Esophagus squamous epithelium (tissue), 5 donors: ENCODE measurements at regions not wholly inside any gene's neighbourhood (a gene's known extent, or its start where the extent isn't known, plus 50 kb on each side); places are given as distances from the start of the nearest gene placed in this dataset.

Source experiments
- DNase-seq: peaks from one replicate; lab custom pipeline; 2025; lab: John Stamatoyannopoulos, UW
- H3K27ac ChIP-seq, 4 donors: fragments of 200-600 bp; sonication (generic); one replicate each; pipeline ENCODE4 v1.5.1; 2016 to 2019; ENCODE audit warnings: mild to moderate bottlenecking in 1 of 4
- H3K27me3 ChIP-seq, 4 donors: fragments of 200-600 bp; sonication (generic); 1 replicate in 3 of 4; 2 replicates in 1 of 4; pipeline versions ENCODE4 v1.5.1 to v1.6.0; 2017 to 2021; ENCODE audit warnings: antibody characterized with exemption in 1 of 4
- H3K36me3 ChIP-seq, 3 donors: fragments of 200-600 bp; sonication (generic); one replicate each; pipeline ENCODE4 v1.5.1; 2016 to 2019
- H3K4me1 ChIP-seq, 3 donors: fragments of 200-600 bp; sonication (generic); one replicate each; pipeline ENCODE4 v1.5.1; 2017 to 2019
- H3K4me3 ChIP-seq, 4 donors: fragments of 200-600 bp; sonication (generic); 1 replicate in 3 of 4; 2 replicates in 1 of 4; pipeline ENCODE4 v1.5.1; 2016 to 2019; ENCODE audit warnings: mild to moderate bottlenecking in 2 of 4, moderate library complexity in 1 of 4
- H3K9me3 ChIP-seq, 3 donors: fragments of 200-600 bp; sonication (generic); one replicate each; pipeline ENCODE4 v1.5.1; 2016 to 2019
- POLR2A ChIP-seq, 4 donors: fragments of 450-650 bp; IDR thresholded peaks; one replicate each; pipeline ENCODE4 v1.6.1; 2017; ENCODE audit warnings: antibody characterized with exemption in 4 of 4, mild to moderate bottlenecking in 4 of 4, moderate library complexity in 3 of 4
- WGBS, 2 donors: methylation state at CpG; one replicate each; pipeline ENCODE4 v1.1.5; 2018; 5-methylcytosine and 5-hydroxymethylcytosine counted together
- intact Hi-C: fragments of 100-400 bp; cut with DNase I; formaldehyde crosslinking; loops from one replicate; pipeline ENCODE4 v1.15.0; 2022
- TF ChIP-seq, protein P1 (sequence below), 6 experiments: fragments of 450-650 bp in 4 of 6; fragments of 200-600 bp in 2 of 6; sonication (generic) in 2 of 6; IDR thresholded peaks; one replicate each; pipeline ENCODE4 v1.5.1; 2016 to 2019; ENCODE audit warnings: antibody characterized with exemption in 6 of 6, mild to moderate bottlenecking in 4 of 6, moderate library complexity in 4 of 6
- donor health status: DM: yes; HTN: yes; CAD: no.

DNA sequence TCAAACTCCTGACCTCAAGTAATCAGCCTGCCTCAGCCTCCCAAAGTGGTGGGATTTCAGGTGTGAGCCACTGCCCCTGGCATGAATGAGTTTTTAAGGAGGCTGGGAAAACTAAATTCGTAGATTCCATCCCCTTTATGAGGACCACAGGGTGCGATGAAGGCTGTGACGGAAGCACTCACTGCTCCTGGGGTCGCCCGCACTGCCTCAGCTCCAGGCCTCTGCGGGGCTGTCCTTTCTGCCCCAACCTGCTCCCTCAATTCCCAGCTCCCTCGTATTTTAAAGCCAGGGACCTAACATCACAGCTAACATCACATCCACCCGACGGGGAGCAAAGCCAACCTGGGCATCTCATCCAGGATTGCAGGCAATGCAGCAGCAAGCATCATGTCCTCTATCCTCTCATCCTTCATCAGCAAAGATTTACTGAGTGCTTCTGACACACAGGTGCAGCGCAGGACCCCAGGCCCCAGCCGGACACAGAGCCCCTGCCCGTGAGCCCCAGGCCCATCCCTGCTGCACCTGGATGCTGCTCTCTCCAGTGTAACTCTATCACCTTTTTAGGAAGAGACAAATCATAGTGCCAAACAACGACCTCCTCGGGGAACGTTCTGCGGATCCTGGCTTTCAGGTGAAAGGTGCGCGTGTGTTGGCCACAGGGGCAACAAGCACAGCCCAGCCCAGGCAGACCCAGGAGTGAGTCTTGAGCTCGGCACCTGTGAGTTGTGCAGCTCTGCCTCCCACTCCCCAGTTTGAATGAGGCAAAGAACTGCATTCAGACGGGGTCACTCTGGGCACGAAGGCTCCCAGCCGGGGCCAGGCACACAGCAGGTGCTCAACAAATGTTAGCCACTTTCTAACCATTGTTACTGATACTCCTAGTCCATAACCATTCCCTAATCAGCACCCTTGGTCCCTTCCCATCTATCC is 134.3 kb downstream of the CRYBB2 start:
- 92 to 100% methylated on average over 2 to 21 of the region's 22 CpGs for WGBS, 2 donors
- intact Hi-C loops = no loop called here
- no peak for TF ChIP-seq POLR2A (IDR thresholded peaks at IDR 0.05)
- TF ChIP-seq, protein P1, sequence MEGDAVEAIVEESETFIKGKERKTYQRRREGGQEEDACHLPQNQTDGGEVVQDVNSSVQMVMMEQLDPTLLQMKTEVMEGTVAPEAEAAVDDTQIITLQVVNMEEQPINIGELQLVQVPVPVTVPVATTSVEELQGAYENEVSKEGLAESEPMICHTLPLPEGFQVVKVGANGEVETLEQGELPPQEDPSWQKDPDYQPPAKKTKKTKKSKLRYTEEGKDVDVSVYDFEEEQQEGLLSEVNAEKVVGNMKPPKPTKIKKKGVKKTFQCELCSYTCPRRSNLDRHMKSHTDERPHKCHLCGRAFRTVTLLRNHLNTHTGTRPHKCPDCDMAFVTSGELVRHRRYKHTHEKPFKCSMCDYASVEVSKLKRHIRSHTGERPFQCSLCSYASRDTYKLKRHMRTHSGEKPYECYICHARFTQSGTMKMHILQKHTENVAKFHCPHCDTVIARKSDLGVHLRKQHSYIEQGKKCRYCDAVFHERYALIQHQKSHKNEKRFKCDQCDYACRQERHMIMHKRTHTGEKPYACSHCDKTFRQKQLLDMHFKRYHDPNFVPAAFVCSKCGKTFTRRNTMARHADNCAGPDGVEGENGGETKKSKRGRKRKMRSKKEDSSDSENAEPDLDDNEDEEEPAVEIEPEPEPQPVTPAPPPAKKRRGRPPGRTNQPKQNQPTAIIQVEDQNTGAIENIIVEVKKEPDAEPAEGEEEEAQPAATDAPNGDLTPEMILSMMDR (IDR thresholded peaks at IDR 0.05) = no peak
- Histone ChIP-seq H3K4me1 (peaks cover 0 to 11% (median 0%) of the 10 kb centered on the region in 3 donors), H3K36me3 (peaks cover 19 to 99% (median 19%) of the 10 kb centered on the region in 3 donors), H3K9me3 (no peaks in the 10 kb centered on the region), H3K27ac (no peak overlapping the region), H3K27me3 (no peaks in the 10 kb centered on the region), H3K4me3 (no peak overlapping the region)
- no peak for DNase-seq

DNA sequence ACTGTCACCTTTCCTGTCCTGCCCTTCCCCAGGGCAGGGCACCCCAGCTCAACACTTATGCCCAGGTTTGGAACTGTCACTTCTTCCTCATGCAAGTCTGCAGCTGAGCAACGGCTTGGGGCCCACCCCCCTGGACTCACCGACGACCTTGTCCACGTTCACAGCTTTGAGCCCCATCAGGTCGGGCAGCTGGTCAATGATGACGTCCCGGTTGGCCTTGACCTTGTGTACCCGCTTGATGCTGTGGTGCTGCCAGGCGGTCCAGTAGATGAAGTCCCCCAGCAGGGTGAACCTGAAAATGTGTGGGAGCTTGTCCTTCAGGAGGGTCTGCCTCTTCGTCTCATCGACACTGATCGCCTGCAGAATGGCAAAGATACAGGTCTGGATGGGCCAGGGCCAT is 135.0 kb downstream of the CRYBB2 start:
- WGBS, 2 donors = 82% methylated on average over 2 of the region's 12 CpGs; no CpG with 5 or more reads in 1 of the 2 donors
- DNase-seq = no peak
- TF ChIP-seq POLR2A (IDR thresholded peaks at IDR 0.05) = no peak
- TF ChIP-seq, protein P1 (IDR thresholded peaks at IDR 0.05) = no peak
- no peaks in the 10 kb centered on the region for H3K9me3 ChIP-seq
- H3K4me3 ChIP-seq = no peak overlapping the region
- H3K36me3 ChIP-seq = peaks cover 19 to 99% (median 19%) of the 10 kb centered on the region in 3 donors
- no peak overlapping the region for H3K27ac ChIP-seq
- intact Hi-C loops = no loop called here
- H3K4me1 ChIP-seq = peaks cover 0 to 11% (median 0%) of the 10 kb centered on the region in 3 donors
- no peaks in the 10 kb centered on the region for H3K27me3 ChIP-seq

DNA sequence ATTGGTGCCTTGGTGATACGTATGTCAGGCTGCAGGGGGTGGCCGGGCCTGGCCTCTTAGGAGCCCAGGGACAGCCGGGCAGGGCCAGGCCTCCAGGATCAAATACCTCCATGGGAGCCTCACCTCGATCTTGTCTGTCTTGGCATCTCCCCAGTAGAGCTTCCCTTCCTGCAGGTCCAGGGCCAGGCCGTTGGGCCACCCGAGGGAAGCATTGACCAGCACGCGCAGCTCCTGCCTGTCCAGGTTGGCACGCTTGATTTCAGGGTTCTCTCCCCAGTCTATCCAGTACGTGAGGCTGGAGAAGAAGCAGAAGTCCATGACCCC is 137.7 kb downstream of the CRYBB2 start:
- H3K36me3 ChIP-seq = peaks cover 12 to 83% (median 19%) of the 10 kb centered on the region in 3 donors
- WGBS, 2 donors = 99 to 100% methylated on average over 1 to 10 of the region's 10 CpGs
- no peak overlapping the region for H3K27ac ChIP-seq
- no peak for TF ChIP-seq POLR2A (IDR thresholded peaks at IDR 0.05)
- TF ChIP-seq, protein P1 (IDR thresholded peaks at IDR 0.05) = no peak
- no peaks in the 10 kb centered on the region for H3K9me3 ChIP-seq
- DNase-seq = no peak
- no peak overlapping the region for H3K4me3 ChIP-seq
- H3K27me3 ChIP-seq = no peaks in the 10 kb centered on the region
- intact Hi-C loops = no loop called here
- H3K4me1 ChIP-seq = peaks cover 0 to 3% (median 0%) of the 10 kb centered on the region in 3 donors

DNA sequence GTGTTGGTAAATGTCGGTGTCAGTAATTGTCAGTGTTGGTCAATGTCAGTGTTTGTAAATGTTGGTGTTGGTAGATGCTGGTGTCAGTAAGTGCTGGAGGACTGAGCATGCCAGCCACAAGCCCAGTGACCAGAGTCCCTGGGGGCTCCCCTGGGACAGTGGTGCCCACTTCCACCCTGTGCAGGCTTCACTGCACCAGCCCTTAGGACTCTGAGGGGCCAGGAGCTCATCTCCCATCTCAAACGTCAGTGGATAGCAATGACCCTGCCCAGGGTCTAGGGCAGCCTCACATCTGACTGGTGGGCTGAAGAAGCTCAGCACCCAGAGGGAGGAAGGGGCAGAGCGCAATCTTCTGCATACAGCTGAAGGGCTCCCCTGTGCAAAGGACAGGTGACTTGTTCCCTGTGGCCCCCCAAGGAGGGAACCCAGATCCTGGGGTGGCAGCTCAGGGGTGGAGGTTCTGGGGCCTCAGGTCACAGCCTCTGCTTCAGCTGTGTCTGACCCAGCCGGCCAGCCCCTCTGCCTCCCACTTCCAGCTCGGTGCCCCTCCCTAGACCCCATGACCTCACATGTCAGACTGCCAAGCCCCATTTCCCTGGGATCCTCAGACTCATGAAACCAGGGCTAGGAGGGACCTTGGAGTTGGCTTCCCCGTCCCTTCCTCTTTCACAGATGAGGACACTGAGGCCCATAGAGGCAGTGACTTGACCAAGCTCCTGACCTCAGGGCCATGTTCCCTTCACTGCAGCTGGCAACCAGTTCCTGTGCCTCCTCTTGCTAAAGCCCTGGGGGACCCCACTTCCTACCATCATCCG is 138.4 kb downstream of the CRYBB2 start:
- DNase-seq = no peak
- Histone ChIP-seq H3K36me3 (peaks cover 12 to 75% (median 19%) of the 10 kb centered on the region in 3 donors), H3K4me1 (peaks cover 0 to 10% (median 0%) of the 10 kb centered on the region in 3 donors), H3K9me3 (no peaks in the 10 kb centered on the region), H3K4me3 (no peak overlapping the region), H3K27me3 (no peaks in the 10 kb centered on the region), H3K27ac (no peak overlapping the region)
- WGBS, 2 donors = 89 to 100% methylated on average over 1 to 3 of the region's 7 CpGs
- TF ChIP-seq POLR2A (IDR thresholded peaks at IDR 0.05) = no peak
- TF ChIP-seq, protein P1 (IDR thresholded peaks at IDR 0.05) = no peak
- intact Hi-C loops = no loop called here
